ENCODE measurements at regions not wholly inside any gene's neighbourhood (a gene's known extent, or its start where the extent isn't known, plus 50 kb on each side); places are given as distances from the start of the nearest gene placed in this dataset.

DNA sequence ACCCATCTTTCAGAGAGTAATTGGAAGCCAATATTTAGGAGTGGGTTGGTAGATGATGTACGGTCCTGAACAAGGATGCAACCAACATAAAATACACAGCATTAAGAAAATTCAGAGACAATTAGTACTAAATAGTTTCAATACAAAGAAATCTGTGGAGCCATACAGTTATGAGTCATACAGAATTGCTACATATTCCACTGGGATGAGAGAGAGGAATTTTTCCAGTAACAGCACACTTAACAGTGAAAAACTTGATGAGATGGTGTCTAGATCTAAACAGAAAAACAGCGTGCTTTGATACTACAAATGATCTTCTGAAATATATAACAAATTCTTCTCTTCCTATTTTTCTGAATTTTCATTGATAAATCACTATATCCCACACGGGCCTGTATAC is 1999.3 kb upstream of the CDH9 start:
- TF ChIP-seq NFIC (IDR thresholded peaks at IDR 0.05) (no peak), TAF1 (IDR thresholded peaks at IDR 0.05; ENCODE audit: low read depth) (no peak), REST (IDR thresholded peaks at IDR 0.05; ENCODE audit: low read depth) (no peak), YY1 (IDR thresholded peaks at IDR 0.05; ENCODE audit: low read depth) (no peak), FOXM1 (IDR thresholded peaks at IDR 0.05; ENCODE audit: borderline replicate concordance, low read depth) (no peak), EP300 (IDR thresholded peaks at IDR 0.05; ENCODE audit: borderline replicate concordance) (no peak), TEAD4 (IDR thresholded peaks at IDR 0.05) (no peak), CEBPB (IDR thresholded peaks at IDR 0.05) (no peak)
- TF ChIP-seq, protein P1, sequence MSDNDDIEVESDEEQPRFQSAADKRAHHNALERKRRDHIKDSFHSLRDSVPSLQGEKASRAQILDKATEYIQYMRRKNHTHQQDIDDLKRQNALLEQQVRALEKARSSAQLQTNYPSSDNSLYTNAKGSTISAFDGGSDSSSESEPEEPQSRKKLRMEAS (IDR thresholded peaks at IDR 0.05) = no peak

All from Ishikawa (cell line).